Endothelial cell of umbilical vein (primary cell): ENCODE measurements at regions not wholly inside any gene's neighbourhood (a gene's known extent, or its start where the extent isn't known, plus 50 kb on each side); places are given as distances from the start of the nearest gene placed in this dataset.

Source experiments
- BruUV-seq: library from RNA; stranded (reverse); fragments of 400-500 nt; replicated peaks from 2 replicates; lab custom pipeline; 2021; lab: Mats Ljungman, UMichigan
- CTCF ChIA-PET: fragments of 300-600, 350-600 bp; sonication (Branson Sonifier 250); formaldehyde crosslinking; loops from one replicate; lab custom pipeline; 2021; ENCODE audit warnings: antibody characterized with exemption, inconsistent platforms; lab: Charles Lee
- POLR2A ChIA-PET: fragments of 300-600, 350-600 bp; sonication (Branson Sonifier 250); formaldehyde crosslinking; loops from one replicate; lab custom pipeline; 2021; ENCODE audit warnings: antibody characterized with exemption, inconsistent platforms; lab: Charles Lee
- DNase-seq: peaks from one replicate; pipeline ENCODE4 v3.0.0-alpha.2; 2011; ENCODE audit warnings: low read depth, low spot score
- FAIRE-seq: peaks from 2 replicates; lab custom pipeline; 2011; peaks lifted over from hg19 to GRCh38; lab: Jason Lieb, UNC
- H2AFZ ChIP-seq: 2 replicates; pipeline ENCODE4 v1.6.0; 2012; ENCODE audit warnings: low read depth, low read length, control low read depth, inconsistent platforms
- H3K27ac ChIP-seq: 2 replicates; pipeline ENCODE4 v1.5.1; 2011; ENCODE audit warnings: low read depth, mild to moderate bottlenecking, control low read depth, low read length, moderate library complexity; ENCODE audit not compliant: insufficient read depth
- H3K27me3 ChIP-seq, 2 experiments: 2 replicates each; pipeline versions ENCODE4 v1.6.0 to v1.6.1; 2011; ENCODE audit warnings: low read length in 2 of 2, mixed read lengths in 1 of 2; ENCODE audit not compliant: control insufficient read depth in 2 of 2, insufficient read depth in 2 of 2
- H3K36me3 ChIP-seq, 2 experiments: 2 replicates in 1 of 2; 3 replicates in 1 of 2; pipeline ENCODE4 v1.5.1; 2011; ENCODE audit warnings: low read length in 2 of 2, mild to moderate bottlenecking in 1 of 2, moderate library complexity in 1 of 2; ENCODE audit not compliant: control insufficient read depth in 2 of 2, insufficient read depth in 2 of 2; ENCODE audit errors: extremely low read depth in 1 of 2
- H3K4me1 ChIP-seq: 3 replicates; pipeline ENCODE4 v1.5.1; 2011; ENCODE audit warnings: mild to moderate bottlenecking, low read length; ENCODE audit not compliant: control insufficient read depth, insufficient read depth; ENCODE audit errors: extremely low read depth
- H3K4me2 ChIP-seq: 2 replicates; pipeline ENCODE4 v1.6.1; 2011; ENCODE audit warnings: low read length, control low read depth, mixed read lengths; ENCODE audit not compliant: insufficient read depth
- H3K4me3 ChIP-seq, 3 experiments: fragments of 200-600 bp in 1 of 3; sonication (generic), shearing (Covaris generic) in 1 of 3; replicated peaks in 1 of 3; 2 replicates each; pipeline ENCODE4 v1.5.1; 2011 to 2016; ENCODE audit warnings: control low read depth in 3 of 3, low read length in 3 of 3, mild to moderate bottlenecking in 2 of 3, inconsistent platforms in 1 of 3, low read depth in 1 of 3, moderate library complexity in 1 of 3; ENCODE audit not compliant: insufficient read depth in 1 of 3
- H3K79me2 ChIP-seq: 2 replicates; pipeline ENCODE4 v1.6.0; 2012; ENCODE audit warnings: low read length, inconsistent platforms; ENCODE audit not compliant: control insufficient read depth, insufficient read depth
- H3K9ac ChIP-seq: replicated peaks from 2 replicates; pipeline ENCODE3; 2011; ENCODE audit warnings: low read length, control low read depth; ENCODE audit not compliant: insufficient read depth; ENCODE audit errors: extremely low read depth
- H3K9me1 ChIP-seq: replicated peaks from 3 replicates; pipeline ENCODE4 v1.6.0; 2011; ENCODE audit warnings: mild to moderate bottlenecking, low read length; ENCODE audit not compliant: control insufficient read depth, insufficient read depth; ENCODE audit errors: extremely low read depth
- H3K9me3 ChIP-seq: replicated peaks from 2 replicates; pipeline ENCODE4 v1.5.1; 2012; ENCODE audit warnings: low read length, inconsistent platforms; ENCODE audit not compliant: control insufficient read depth, insufficient read depth
- H4K20me1 ChIP-seq: replicated peaks from 2 replicates; pipeline ENCODE3; 2011; ENCODE audit warnings: mild to moderate bottlenecking, low read length; ENCODE audit not compliant: control insufficient read depth, insufficient read depth; ENCODE audit errors: extremely low read depth
- CTCF ChIP-seq, 2 donors: IDR thresholded peaks; 1 replicate in 1 of 2; 2 replicates in 1 of 2; pipeline ENCODE4 v1.5.1; 2011; ENCODE audit warnings: low read length in 2 of 2, mild to moderate bottlenecking in 2 of 2, moderate library complexity in 2 of 2, control low read depth in 1 of 2, inconsistent platforms in 1 of 2, low read depth in 1 of 2; ENCODE audit not compliant: insufficient read depth in 1 of 2; ENCODE audit errors: extremely low read depth in 1 of 2
- EZH2 ChIP-seq: IDR thresholded peaks from 2 replicates; pipeline ENCODE4 v1.6.1; 2012; ENCODE audit warnings: borderline replicate concordance, low read depth, mild to moderate bottlenecking, moderate library complexity, low read length, inconsistent platforms; ENCODE audit not compliant: severe bottlenecking
- FOS ChIP-seq: IDR thresholded peaks from 2 replicates; pipeline ENCODE4 v1.6.1; 2011; ENCODE audit warnings: mild to moderate bottlenecking, low read length, moderate library complexity, borderline replicate concordance; ENCODE audit not compliant: insufficient read depth
- GATA2 ChIP-seq: IDR thresholded peaks from 2 replicates; pipeline ENCODE4 v1.7.0; 2011; ENCODE audit warnings: low read depth, mild to moderate bottlenecking, moderate library complexity, mixed read lengths, low read length; ENCODE audit not compliant: insufficient read length, insufficient read depth
- JUN ChIP-seq: IDR thresholded peaks from 2 replicates; pipeline ENCODE4 v1.6.1; 2011; ENCODE audit warnings: borderline replicate concordance, low read depth; ENCODE audit not compliant: insufficient read length, insufficient read depth
- MAX ChIP-seq: IDR thresholded peaks from 2 replicates; pipeline ENCODE4 v1.6.1; 2011; ENCODE audit not compliant: insufficient read depth, insufficient read length
- MYC ChIP-seq: IDR thresholded peaks from one replicate; pipeline ENCODE4 v1.6.1; 2011; ENCODE audit warnings: mild to moderate bottlenecking, low read depth, low read length
- POLR2A ChIP-seq: IDR thresholded peaks from 2 replicates; pipeline ENCODE4 v1.6.1; 2012; ENCODE audit warnings: low read depth, mild to moderate bottlenecking, control low read depth, low read length
- POLR2AphosphoS5 ChIP-seq: IDR thresholded peaks from 2 replicates; pipeline ENCODE4 v1.6.1; 2012; ENCODE audit warnings: low read depth, mild to moderate bottlenecking, control low read depth, low read length, moderate library complexity; ENCODE audit not compliant: insufficient read depth
- dilution Hi-C: fragments of 300-500 bp; cut with MboI; formaldehyde crosslinking; loops from one replicate; pipeline ENCODE4 v1.15.0; 2019; ENCODE audit warnings: low sequenced_read_pairs; ENCODE audit not compliant: extremely low pct_ligation_motif_present
- intact Hi-C: fragments of 100-400 bp; cut with micrococcal nuclease; formaldehyde crosslinking; loops from one replicate; pipeline ENCODE4 v1.10.0; 2022

- Histone ChIP-seq H4K20me1 (no peaks in the 10 kb centered on the region), H2AFZ (no peak overlapping the region), H3K9ac (no peak overlapping the region), H3K9me3 (no peaks in the 10 kb centered on the region), H3K27ac (no peak overlapping the region), H3K9me1 (no peaks in the 10 kb centered on the region), H3K4me3 (no peak overlapping the region), H3K4me2 (no peak overlapping the region), H3K4me1 (no peaks in the 10 kb centered on the region), H3K79me2 (no peaks in the 10 kb centered on the region), H3K27me3 (no peaks in the 10 kb centered on the region), H3K36me3 (no peaks in the 10 kb centered on the region)
- POLR2A ChIA-PET, result no interaction called here
- TF ChIP-seq CTCF (IDR thresholded peaks at IDR 0.05; ENCODE audit: extremely low read depth in 1 of 2, insufficient read depth in 1 of 2, low read depth in 1 of 2, low read length in 2 of 2) (no peak), FOS (no peak), POLR2AphosphoS5 (no peak), GATA2 (no peak), POLR2A (no peak), JUN (no peak), MAX (no peak), EZH2 (no peak), MYC (no peak)
- intact Hi-C loops, result no loop called here
- CTCF ChIA-PET, result interaction anchor here (0.5 kb wide), 1 partner anchor 120 kb away, joined by 3 read pairs; no protein-coding TSS in a partner anchor
- FAIRE-seq, result no peak
- dilution Hi-C loops, result no loop called here
- DNase-seq, result no peak
- BruUV-seq, result no TSS peak
These were observed 61.9 kb upstream of the ADGRL2 start for GRCh38 chr1:81738875-81739274.
